IPS-18c (cell line): ENCODE measurements at regions not wholly inside any gene's neighbourhood (a gene's known extent, or its start where the extent isn't known, plus 50 kb on each side); places are given as distances from the start of the nearest gene placed in this dataset.

ENCODE experiments used
- H3K4me3 ChIP-seq: 2 replicates; pipeline ENCODE4 v1.7.0; 2013; ENCODE audit warnings: low read depth, mild to moderate bottlenecking, low read length, moderate library complexity; ENCODE audit not compliant: insufficient read depth
- H3K9me3 ChIP-seq: one replicate; pipeline ENCODE4 v1.6.1; 2013; ENCODE audit warnings: mild to moderate bottlenecking, low read length, moderate library complexity; ENCODE audit not compliant: control insufficient read depth, insufficient read depth

DNA sequence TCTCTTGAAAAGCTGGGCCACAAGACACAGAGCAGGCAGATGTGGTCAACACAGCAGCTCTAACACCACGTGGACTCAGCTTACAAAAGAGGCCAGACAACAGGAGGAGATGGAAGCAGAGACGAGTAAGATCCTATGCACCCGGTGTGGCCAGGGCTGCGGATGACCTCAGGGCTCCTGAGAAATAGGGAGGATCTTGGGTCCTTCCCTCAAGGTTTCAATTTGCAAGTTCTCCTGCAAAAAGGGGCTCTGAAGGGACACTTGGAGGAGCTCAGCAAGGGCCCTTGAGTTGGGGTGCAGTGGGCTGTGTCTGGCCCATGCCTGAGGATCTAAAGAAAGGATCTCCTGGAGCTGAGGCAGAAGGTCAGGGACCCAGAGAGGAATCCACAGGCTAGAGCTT is 249.5 kb upstream of the IGF1R start:
- no peaks in the 10 kb centered on the region for H3K9me3 ChIP-seq
- no peak overlapping the region for H3K4me3 ChIP-seq

DNA sequence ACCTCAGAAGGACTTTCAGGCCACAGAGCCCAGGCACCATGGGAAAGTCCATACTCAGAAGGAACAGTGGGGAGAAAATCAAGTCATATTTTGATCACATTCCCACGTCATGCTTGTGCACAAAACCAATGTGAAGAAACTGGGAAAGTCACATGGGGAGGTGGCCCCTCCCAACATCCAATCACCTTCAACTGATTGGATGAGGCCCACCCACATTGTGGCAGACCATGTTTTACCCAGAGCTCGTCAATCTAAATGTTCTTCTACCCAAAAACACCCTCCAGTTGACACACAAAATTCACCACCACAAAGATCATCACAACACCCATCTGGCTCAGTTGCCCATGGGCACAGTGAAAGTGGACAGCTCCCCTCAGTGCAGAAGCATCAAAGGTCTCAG is 248.2 kb upstream of the IGF1R start:
- H3K9me3 ChIP-seq: no peaks in the 10 kb centered on the region
- H3K4me3 ChIP-seq: no peak overlapping the region

DNA sequence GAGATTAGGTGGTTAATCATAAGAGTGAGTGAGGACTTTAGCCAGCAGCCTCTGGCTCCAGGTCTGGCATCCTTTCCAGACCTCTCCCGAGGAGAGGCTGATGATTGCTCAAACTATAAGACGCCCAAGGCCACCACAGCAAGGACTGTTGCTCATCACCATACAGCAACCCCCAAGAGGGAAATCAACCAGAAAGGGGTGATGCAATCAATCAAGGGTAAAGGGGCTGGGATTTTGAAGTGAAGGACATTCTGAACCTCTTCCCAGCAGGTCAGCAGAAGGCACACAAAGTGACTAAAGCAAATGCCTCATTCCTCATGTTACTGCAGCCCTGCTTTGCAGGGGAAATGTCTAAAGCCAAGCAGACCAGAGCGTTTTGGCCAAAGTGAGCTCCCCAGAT is 247.3 kb upstream of the IGF1R start:
- Histone ChIP-seq H3K9me3 (no peaks in the 10 kb centered on the region), H3K4me3 (no peak overlapping the region)

DNA sequence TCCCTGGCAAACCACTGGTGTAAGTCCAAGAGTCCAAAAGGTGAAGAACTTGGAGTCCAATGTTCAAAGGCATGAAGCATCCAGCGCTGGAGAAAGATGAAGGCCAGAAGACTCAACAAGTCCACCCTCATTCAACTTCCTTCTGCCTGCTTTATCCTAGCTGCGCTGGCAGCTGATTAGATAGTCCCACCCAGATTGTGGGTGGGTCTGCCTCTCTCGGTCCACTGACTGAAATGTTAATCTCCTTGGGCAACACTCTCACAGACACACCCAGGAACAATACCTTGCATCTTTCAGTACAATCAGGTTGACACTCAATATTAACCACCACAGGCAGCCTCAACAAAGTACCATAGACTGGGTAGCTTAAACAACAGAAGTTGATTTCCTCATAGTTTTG is 245.9 kb upstream of the IGF1R start:
- Histone ChIP-seq H3K4me3 (no peak overlapping the region), H3K9me3 (no peaks in the 10 kb centered on the region)

DNA sequence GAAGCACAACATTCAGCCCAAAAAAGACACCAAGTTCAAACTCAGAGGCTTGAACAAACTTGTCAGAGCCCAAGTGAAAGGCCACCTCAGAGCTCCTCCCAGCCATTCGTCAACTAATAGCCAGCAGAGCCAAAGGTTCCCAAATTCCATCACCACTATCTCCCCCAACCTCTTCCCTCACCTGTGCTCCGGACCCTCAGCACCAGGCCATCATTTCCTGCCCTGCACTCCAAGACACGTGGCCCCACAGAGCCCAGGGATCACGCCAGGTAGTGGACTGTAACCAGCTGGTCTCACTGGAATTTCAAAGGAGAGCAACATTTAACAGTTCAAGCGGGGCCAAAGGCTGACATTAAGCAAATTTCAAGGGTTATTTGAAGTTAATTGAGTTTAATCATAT is 245.2 kb upstream of the IGF1R start:
- Histone ChIP-seq H3K4me3 (no peak overlapping the region), H3K9me3 (no peaks in the 10 kb centered on the region)

DNA sequence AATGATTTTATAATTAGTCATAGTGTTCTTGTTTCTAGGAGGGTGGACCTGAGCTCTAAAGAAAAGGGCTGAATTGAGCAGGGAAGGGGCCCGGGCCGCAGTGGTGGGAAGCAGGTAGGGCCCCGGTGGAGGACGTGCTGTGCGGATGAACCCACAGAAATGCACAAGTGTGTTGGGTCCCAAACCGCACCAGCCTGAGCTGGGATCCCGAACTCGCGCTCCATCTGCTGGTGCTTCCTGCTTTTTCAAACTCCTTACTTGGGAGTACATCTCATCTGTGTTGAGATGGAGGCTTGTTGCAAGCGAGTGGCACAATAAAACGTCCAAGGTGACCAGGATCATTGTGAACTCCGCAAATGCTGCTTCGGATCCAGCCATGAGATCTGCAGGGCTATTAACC is 244.8 kb upstream of the IGF1R start:
- Histone ChIP-seq H3K4me3 (no peak overlapping the region), H3K9me3 (no peaks in the 10 kb centered on the region)

DNA sequence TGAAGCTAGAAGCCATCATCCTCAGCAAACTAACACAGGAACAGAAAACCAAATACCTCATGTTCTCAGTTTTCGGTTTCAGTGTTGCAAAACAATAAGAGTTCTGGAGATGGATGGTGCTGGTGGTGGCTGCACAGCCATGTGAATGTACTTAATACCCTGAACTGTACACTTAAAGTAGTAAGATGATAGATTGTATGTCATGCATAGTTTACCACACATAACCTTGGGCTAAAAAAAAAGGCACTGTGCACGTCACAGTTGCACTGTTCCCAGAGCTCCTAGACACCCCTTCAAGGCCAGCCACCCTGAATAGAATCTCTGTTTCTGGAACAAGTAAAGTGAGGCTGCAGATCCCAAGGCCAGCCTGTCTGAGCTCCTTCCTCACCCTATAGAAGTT is 243.3 kb upstream of the IGF1R start:
- no peak overlapping the region for H3K4me3 ChIP-seq
- no peaks in the 10 kb centered on the region for H3K9me3 ChIP-seq

DNA sequence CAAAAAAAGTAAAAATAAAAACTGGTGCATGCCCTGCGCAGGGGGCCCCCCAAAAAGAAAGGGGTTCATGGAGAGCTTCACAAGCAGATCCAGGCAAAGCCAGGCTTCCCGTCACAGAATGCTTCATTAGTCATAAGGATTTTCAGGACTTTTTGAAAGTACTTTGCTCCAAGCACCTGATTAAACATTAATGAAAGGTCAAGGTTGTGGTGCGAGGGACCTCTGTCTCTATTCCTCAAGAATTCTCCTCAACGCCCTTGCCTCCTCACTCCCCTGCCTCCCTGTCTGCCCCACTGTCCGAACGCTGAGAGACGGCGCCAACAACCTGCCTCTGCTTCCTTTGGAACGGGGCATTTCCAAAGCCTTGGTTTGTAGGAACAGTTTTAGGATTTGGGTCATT is 240.1 kb upstream of the IGF1R start:
- Histone ChIP-seq H3K4me3 (no peak overlapping the region), H3K9me3 (no peaks in the 10 kb centered on the region)

DNA sequence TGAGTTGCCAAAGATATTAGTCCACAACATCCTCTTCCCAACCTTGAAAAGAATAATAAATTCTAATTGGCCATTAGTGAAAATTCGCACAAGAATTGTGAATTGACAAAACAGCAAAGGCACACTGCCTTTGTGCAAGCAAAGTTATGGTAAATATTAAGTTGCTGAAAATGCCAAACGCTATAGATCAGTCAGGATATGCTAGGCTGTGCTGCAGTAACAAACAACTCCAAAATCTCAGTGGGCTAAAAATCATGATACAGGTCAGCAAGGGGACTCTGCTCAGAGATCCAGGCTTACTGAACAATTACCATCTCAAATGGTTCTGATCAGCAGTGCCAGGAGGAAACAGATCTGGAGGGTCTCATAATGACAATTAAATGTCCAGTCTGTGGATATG is 238.0 kb upstream of the IGF1R start:
- Histone ChIP-seq H3K4me3 (no peak overlapping the region), H3K9me3 (no peaks in the 10 kb centered on the region)

DNA sequence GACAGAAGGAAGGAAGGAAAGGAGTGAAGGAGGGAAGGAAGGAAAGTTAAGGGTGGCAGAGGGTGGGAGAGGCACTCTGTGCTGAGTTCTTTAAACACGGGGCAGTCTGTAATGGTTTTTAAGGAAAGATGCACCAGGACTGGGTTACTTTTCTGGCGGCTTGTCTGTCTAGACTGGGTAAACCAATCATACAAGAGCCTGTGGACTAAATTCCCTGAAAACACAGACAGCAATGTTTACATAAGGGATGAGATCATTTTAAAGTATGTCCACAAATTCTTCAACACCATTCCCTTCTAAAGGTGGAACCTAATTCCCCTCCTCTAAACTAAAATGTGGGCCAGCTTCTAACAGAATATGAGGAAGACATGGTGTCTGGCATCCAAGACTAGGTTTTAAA is 235.5 kb upstream of the IGF1R start:
- Histone ChIP-seq H3K9me3 (peaks cover 2% of the 10 kb centered on the region), H3K4me3 (no peak overlapping the region; the same call in 1 of the 2 replicates)

DNA sequence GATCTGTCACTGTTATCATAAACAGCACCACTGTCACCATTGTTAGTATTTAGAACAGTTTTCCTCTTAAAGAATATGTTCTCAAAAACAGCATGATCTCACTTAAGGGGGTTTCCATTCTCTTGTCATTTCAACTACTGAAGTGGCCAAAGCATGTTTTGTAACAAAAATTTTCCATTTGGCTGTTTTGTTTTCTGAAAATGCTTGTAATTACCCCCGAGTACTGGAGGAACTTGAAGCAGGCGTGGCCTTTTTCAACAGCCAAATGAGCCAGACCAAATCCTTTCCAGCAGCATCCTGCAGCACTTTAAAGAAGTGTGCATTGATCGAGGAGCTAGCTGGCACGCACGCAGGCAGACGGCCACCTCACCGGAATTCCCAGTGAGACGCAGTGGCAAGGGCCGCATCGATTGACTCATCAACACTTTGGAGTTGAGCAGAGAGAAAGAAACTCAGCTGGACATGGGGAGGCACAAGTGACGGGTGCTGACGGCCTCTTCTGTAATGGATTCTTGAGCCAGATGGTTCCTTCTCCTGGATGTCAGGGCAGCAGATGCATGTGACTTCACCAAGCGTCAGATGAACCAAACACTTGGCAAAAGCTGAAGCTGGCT is 234.3 kb upstream of the IGF1R start:
- peaks cover 2% of the 10 kb centered on the region for H3K9me3 ChIP-seq
- H3K4me3 ChIP-seq: no peak overlapping the region

DNA sequence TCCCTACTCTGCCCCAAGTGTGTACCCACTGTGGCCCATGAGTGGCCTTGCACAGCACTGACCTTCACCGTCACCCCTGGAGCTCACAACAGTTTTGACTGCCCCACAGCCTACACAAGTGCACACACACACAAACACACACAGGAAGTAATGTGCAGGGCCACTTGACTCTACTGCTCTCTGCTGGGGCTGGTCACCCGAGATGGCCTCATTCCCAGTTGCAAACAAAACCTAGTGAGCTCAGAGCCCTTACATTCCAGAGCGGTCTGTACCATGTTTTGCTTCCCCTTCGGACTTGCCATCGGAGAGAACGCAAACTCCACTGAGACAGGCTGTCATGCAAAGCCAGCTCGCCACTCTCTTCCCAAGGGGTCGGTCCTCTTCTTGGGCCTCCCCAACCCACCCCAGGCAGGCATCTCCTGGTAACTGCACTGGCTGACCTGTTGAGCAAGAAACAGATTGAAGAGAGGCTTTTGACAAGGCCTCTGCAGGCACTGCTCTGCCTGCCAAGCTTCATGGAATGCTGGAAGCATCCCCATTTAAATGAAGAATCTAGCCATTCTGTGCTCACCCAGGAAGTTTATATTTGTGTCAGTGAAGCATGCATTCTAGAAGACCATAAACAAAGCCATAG is 232.0 kb upstream of the IGF1R start:
- peaks cover 2% of the 10 kb centered on the region for H3K9me3 ChIP-seq
- no peak overlapping the region for H3K4me3 ChIP-seq

DNA sequence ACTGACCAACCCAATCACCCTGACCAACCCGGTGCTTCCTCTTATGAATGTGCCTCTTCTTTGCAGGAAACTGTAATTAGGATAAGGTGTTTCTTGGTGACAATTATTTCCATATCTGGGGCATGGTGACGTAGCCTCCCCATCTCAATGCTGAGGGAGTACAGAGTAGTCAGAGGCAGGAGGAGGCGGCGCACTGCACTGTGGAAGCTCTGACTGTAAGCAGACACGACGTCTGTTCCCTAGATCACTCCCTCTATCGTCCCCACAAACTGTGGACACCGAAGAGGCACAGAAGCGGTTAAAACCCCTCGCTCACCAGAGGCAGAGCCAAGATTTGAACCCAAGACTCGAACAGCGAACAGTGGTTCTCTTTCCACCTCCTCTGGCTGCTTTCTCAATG is 231.0 kb upstream of the IGF1R start:
- no peak overlapping the region for H3K4me3 ChIP-seq
- H3K9me3 ChIP-seq: peaks cover 2% of the 10 kb centered on the region

DNA sequence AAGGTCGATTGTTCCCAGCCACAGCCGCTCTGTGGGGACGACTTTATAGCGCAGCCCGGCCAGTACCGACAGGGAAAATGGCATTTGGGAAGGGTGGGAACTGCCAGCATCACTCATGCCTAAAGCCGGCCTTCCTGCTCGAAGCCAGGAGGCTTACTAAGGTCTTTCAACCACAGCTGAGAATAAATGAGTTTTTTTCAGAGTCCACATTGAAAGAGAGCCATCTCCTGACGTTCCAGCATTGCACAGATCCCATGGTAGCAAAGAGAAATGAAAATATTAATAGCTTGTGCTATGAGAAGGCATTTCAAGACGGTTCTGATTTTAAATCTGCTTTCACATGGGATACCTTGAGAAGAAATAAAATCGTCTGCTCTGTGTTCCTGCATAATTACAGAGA is 230.2 kb upstream of the IGF1R start:
- no peak overlapping the region for H3K4me3 ChIP-seq
- H3K9me3 ChIP-seq: peaks cover 2% of the 10 kb centered on the region

DNA sequence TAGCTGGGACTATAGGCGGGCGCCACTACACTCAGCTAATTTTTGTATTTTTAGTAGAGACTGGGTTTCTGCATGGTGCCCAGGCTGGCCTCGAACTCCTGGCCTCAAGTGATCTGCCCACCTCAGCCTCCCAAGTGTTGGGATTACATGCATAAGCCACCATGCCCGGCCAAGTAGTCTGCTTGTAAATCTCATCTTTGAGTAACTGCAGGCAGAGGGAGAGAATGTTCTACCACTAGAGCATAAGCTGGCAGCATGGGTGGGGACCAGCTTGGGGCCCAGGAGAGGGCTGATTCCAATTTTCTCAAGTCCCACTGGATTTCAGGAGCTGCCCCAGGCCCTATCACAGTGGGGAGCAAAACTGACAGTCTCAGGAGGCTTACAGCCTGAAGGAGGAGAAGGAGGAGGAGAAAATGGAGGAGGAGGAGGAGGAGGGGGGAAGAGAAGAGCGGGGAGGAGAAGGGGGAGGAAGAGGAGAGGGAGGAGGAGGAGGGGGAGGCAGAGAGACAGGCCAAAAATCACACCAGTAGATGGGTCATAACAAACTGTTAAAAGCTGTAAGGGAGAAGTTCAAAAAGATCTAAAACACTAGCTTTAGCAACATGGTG is 229.1 kb upstream of the IGF1R start:
- H3K9me3 ChIP-seq: peaks cover 2% of the 10 kb centered on the region
- no peak overlapping the region for H3K4me3 ChIP-seq

DNA sequence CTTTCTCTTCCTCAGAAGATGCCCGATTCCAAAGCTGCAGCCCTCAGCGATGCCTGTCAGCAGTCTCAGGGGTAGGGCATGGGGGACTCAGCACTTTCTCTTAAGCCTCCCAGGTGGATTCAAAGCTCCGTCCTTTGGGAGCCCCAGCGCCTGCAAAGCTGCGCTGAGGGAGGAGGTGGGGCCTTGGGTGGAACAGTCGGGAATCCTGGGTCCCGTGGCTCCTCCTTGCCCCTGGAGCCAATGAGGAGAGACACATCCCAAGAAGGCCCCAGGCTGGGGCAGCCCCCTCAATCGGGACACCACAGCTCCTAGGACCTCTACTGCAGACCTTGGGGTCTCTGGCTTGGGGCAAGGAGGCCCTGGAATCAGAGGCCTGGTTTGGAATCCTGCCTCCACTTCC is 227.5 kb upstream of the IGF1R start:
- H3K9me3 ChIP-seq: peaks cover 2% of the 10 kb centered on the region
- no peak overlapping the region for H3K4me3 ChIP-seq

DNA sequence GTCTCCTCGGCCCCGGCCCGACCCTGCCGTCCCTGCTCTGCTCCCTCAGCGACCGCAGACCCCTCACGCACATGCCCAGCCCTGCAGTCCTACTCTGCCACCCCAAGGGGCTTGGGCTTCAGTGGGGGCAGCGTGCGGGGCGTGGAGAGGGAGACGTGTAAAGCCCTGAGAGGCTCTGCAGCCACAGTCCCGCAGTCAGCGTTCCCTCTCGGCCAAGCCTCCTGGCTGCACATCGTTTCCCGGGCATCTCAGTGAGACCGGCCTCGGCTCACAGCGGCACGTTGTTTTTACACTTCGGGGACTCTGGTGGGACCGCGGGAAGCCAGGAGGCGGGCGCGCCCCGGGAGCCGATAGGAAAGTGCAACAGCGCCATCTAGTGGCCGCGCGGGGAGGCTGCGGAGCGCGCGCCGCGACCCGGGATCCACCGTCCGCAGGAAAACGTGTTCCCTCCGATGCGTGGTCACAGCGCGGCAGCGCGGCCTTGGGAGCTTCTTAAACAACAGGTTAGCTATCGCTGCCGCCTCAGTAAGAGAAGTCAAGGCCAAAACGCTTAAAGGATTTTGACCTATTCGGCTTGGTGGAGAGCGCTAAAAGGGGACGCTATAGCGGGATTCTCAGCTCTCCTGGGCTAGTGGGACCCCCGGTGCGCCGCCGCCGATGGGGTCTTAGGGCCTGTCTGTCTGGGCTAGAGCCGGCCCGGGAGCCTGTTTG is 226.8 kb upstream of the IGF1R start:
- peaks cover 2% of the 10 kb centered on the region for H3K9me3 ChIP-seq
- H3K4me3 ChIP-seq: peak overlapping the region; percentile 38; the same call in 1 of the 2 replicates

DNA sequence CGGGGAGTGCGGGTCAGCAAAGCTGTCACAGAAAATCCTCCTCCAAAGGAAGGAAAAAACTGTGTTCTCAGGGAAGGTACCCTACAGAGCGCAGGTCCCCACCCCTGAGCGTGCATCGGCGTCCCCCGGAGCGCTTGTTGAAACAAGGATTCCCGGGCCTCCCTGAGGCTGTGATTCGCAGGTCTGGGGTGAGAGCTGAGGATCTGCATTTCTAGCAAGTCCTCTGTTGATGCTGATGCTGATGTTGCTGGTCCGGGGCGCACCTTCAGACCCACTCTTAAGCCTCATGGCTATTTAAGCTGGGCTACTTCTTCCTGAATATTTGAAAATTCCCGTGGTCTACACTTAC is 226.2 kb upstream of the IGF1R start:
- peak overlapping the region; percentile 38; the same call in 1 of the 2 replicates for H3K4me3 ChIP-seq
- peaks cover 2% of the 10 kb centered on the region for H3K9me3 ChIP-seq
